BJ (cell line): ENCODE measurements at regions not wholly inside any gene's neighbourhood (a gene's known extent, or its start where the extent isn't known, plus 50 kb on each side); places are given as distances from the start of the nearest gene placed in this dataset.

Experiments used
- CTCF ChIA-PET: fragments of 350-600 bp; formaldehyde crosslinking; extraction: SDS; loops from one replicate; lab custom pipeline; 2021; ENCODE audit warnings: antibody characterized with exemption, inconsistent platforms; lab: Yijun Ruan, JAX
- POLR2A ChIA-PET: fragments of 300-600 bp; sonication (Branson Sonifier 250); formaldehyde crosslinking; extraction: SDS; loops from one replicate; lab custom pipeline; 2021; ENCODE audit warnings: antibody characterized with exemption; lab: Charles Lee
- DNase-seq: peaks from one replicate; pipeline ENCODE4 v3.0.0-alpha.2; 2011; ENCODE audit warnings: low read depth
- H3K27me3 ChIP-seq: 2 replicates; pipeline ENCODE4 v1.6.0; 2011; ENCODE audit warnings: low read length; ENCODE audit not compliant: control insufficient read depth, insufficient read depth
- H3K36me3 ChIP-seq: 2 replicates; pipeline ENCODE4 v1.5.1; 2011; ENCODE audit warnings: low read length; ENCODE audit not compliant: control insufficient read depth, insufficient read depth
- H3K4me3 ChIP-seq: 2 replicates; pipeline ENCODE4 v1.5.1; 2011; ENCODE audit warnings: low read depth, mild to moderate bottlenecking, control low read depth, low read length
- TF ChIP-seq, protein P1 (sequence below): IDR thresholded peaks from 2 replicates; pipeline ENCODE4 v1.5.1; 2011; ENCODE audit warnings: low read depth, mild to moderate bottlenecking, control low read depth, inconsistent platforms, low read length, moderate library complexity; ENCODE audit not compliant: insufficient read depth

DNA sequence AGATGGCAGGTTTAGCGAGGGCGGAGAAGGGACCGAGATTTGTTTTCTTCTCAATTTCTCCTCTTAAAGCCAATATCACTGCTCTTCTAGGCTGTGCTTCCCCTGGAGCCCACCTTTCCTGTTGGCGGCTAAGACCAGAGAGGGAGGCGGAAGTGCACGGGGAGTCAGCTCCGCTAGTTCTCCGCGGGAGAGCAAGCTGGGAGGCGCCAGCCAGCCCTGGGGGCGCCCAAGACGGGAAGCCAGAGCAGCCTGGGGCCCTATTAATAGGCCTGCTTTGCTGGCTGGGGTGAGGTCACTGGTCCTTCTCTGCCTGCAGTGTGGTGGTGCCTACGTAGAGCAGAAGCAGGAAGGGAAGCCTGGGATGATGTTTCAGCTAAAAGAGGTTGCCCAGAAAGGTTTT, 61.6 kb downstream of the LSM5 start:
- no peaks in the 10 kb centered on the region for H3K36me3 ChIP-seq
- TF ChIP-seq, protein P1, sequence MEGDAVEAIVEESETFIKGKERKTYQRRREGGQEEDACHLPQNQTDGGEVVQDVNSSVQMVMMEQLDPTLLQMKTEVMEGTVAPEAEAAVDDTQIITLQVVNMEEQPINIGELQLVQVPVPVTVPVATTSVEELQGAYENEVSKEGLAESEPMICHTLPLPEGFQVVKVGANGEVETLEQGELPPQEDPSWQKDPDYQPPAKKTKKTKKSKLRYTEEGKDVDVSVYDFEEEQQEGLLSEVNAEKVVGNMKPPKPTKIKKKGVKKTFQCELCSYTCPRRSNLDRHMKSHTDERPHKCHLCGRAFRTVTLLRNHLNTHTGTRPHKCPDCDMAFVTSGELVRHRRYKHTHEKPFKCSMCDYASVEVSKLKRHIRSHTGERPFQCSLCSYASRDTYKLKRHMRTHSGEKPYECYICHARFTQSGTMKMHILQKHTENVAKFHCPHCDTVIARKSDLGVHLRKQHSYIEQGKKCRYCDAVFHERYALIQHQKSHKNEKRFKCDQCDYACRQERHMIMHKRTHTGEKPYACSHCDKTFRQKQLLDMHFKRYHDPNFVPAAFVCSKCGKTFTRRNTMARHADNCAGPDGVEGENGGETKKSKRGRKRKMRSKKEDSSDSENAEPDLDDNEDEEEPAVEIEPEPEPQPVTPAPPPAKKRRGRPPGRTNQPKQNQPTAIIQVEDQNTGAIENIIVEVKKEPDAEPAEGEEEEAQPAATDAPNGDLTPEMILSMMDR, result no peak
- no peak overlapping the region for H3K4me3 ChIP-seq
- peaks cover 2% of the 10 kb centered on the region; the same call in 1 of the 2 replicates for H3K27me3 ChIP-seq
- ChIA-PET POLR2A (no interaction called here), CTCF (no interaction called here)
- DNase-seq, result no peak

DNA sequence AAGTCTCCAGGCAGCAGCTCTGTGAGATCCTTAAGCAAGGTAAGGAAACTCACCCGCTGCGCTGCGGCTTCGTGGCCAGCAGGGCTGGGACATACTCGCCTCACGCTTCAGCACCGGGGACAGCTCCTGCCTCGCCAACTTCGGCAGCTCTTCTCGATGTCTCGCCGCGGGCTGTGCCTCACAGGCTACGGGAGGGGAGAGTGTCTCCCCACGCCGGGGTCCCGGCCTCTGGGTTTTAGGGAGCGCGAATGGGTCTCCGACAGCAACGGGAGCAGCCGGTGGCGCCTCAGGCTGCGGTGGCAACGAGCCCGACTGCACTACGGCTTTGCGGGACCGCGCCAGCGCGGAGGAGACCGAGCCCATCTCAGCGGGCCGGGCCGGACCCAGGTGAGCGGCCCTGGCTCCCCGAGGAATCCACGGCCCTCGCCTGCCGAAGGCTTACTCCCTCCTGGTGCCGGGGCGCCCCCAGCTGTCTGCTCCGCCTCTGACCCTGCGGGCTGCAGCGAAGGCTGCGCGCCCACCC, 62.4 kb downstream of the LSM5 start:
- TF ChIP-seq, protein P1, result peak; percentile 55
- POLR2A ChIA-PET, result no interaction called here
- Histone ChIP-seq H3K36me3 (no peaks in the 10 kb centered on the region), H3K27me3 (peaks cover 2% of the 10 kb centered on the region; the same call in 1 of the 2 replicates), H3K4me3 (no peak overlapping the region)
- CTCF ChIA-PET, result interaction anchor here (0.6 to 1.3 kb wide), 2 partner anchors 46 to 103 kb away, joined by 4 read pairs; no protein-coding TSS in a partner anchor
- peak; percentile 2 for DNase-seq

DNA sequence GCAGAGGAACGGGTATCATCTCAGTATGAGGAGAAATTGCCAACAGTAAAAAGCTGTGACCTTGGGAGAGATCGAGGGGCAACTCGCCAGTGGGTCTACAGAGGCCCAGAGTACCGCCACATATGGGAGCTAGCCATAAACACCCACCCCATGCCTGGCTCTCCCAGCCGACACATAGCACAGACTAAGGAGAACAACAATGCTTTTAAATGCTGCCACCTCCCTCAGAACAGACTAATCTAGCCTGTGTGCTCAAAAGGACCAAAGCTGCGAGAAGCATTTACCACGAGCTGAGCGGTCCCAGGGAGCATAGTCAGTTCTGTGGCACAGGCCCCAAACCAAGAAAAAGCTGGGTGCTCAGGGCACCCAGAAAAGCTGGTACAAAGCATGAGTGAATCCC, 73.3 kb downstream of the LSM5 start:
- no peak overlapping the region for H3K4me3 ChIP-seq
- ChIA-PET POLR2A (no interaction called here), CTCF (interaction anchor here (0.6 to 1.0 kb wide), 2 partner anchors 50 to 206 kb away, joined by 3 read pairs; no protein-coding TSS in a partner anchor)
- no peak for DNase-seq
- no peaks in the 10 kb centered on the region; the same call in 1 of the 2 replicates for H3K27me3 ChIP-seq
- no peaks in the 10 kb centered on the region for H3K36me3 ChIP-seq
- TF ChIP-seq, protein P1, result no peak

DNA sequence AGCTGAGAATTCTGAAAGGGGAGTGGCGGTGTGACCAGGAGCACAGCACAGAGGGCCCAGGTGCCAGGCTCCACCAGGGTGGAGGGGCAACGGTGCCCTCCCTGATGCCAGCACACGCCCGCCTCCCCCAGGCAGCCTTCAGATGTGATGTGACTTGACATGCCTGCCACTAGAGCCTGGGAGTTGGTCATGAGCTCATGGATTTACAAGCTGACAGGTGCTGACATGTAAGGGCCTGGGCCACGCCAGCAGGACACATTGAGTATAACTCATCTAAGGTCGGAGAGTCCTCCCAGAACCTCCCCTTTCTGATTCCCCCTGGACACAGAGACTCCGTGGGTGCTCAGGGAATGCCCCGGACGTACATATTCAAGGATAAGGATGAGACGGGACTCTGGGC, 74.2 kb downstream of the LSM5 start:
- no peaks in the 10 kb centered on the region for H3K36me3 ChIP-seq
- TF ChIP-seq, protein P1, result no peak
- H3K27me3 ChIP-seq, result no peaks in the 10 kb centered on the region; the same call in 1 of the 2 replicates
- POLR2A ChIA-PET, result no interaction called here
- no peak overlapping the region for H3K4me3 ChIP-seq
- CTCF ChIA-PET, result no interaction called here
- no peak for DNase-seq

DNA sequence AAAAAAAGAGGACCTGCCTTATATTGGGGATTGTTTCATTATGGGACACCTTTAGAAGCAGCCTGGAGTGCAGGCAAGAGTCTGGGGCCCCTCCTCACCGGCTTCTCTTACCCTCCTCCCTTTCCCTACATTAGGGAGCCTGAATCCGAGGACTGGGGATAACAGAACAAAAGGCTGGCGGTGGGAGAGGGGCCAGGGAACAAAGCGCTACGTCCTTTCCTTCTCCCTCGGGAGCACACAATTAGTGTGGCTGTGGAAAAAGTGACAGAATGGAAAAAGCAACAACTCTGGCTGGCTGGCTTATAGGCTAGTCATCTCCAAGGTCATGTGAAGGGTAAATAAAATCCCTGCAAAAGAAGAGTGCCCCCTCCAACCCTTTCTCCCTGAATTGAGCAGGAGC, 74.7 kb downstream of the LSM5 start:
- TF ChIP-seq, protein P1, result no peak
- CTCF ChIA-PET, result no interaction called here

More for the DNA sequence above, 74.7 kb downstream of the LSM5 start:
- no peak overlapping the region for H3K4me3 ChIP-seq
- POLR2A ChIA-PET, result no interaction called here
- no peak for DNase-seq
- no peaks in the 10 kb centered on the region for H3K36me3 ChIP-seq
- H3K27me3 ChIP-seq, result no peaks in the 10 kb centered on the region; the same call in 1 of the 2 replicates
